ENCODE measurements at regions not wholly inside any gene's neighbourhood (a gene's known extent, or its start where the extent isn't known, plus 50 kb on each side); places are given as distances from the start of the nearest gene placed in this dataset.
A peak's percentile ranks its signal among the peaks of the same experiment; 100 is the strongest.

DNA sequence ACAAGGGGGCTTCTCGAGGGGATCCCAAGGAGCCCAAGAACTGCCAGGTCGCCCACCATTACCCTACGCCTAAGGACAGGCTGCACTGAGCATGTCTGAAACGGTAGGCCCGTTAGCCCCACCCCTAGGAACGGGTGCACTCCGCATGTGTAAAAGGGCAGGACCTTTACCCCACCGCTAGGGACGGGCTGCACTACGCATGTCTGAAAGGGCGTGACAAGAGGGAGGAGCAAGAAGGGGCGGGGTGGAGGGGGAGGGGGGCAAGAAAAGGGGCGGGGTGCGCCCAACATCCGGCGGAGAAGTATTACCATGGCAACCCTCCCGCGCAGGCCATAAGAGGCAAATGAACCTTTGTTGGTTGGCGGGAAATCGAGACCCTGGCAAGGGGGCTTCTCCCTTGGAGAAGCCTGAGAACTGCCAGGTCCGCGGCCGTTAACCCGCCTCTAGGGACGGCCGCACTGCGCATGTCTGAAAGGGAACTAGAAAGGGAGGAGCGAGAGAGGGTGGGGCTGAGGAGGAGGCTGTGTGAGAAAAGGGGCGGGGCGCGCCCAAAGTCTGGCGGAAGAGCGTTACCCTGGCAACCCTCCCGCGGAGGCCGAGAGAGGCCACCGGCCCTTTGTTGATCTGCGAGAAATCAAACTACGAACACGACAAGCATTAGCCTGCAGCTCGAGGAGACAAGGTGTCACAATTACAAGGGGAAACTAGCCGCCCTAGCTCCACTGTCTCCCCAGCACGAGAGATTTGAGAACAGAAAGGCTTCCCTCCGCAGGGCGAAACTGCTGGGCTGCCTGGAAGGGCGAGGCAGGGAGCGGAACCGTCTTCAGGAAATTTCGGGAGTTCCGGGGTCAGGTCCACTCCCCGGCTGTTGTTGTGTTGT is 2046.8 kb downstream of the TP53TG3F start (continued):
- TF ChIP-seq, protein P1, sequence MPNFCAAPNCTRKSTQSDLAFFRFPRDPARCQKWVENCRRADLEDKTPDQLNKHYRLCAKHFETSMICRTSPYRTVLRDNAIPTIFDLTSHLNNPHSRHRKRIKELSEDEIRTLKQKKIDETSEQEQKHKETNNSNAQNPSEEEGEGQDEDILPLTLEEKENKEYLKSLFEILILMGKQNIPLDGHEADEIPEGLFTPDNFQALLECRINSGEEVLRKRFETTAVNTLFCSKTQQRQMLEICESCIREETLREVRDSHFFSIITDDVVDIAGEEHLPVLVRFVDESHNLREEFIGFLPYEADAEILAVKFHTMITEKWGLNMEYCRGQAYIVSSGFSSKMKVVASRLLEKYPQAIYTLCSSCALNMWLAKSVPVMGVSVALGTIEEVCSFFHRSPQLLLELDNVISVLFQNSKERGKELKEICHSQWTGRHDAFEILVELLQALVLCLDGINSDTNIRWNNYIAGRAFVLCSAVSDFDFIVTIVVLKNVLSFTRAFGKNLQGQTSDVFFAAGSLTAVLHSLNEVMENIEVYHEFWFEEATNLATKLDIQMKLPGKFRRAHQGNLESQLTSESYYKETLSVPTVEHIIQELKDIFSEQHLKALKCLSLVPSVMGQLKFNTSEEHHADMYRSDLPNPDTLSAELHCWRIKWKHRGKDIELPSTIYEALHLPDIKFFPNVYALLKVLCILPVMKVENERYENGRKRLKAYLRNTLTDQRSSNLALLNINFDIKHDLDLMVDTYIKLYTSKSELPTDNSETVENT (CRISPR knock-in tag; IDR thresholded peaks at IDR 0.05): no peak
- peak in 1 of 2 experiments; percentile 54; a peak in 1 of 4 replicates for TF ChIP-seq MAZ (CRISPR knock-in tag; conservative IDR thresholded peaks at IDR 0.05 in 1 of 2, IDR thresholded peaks at IDR 0.05 in 1 of 2)
- TF ChIP-seq ZNF589 (CRISPR knock-in tag; IDR thresholded peaks at IDR 0.05; ENCODE audit: low read depth): no peak
- TF ChIP-seq CTCF (IDR thresholded peaks at IDR 0.05 in 2 of 3, conservative IDR thresholded peaks at IDR 0.05 in 1 of 3; ENCODE audit: insufficient read depth in 2 of 3, low read depth in 1 of 3, low read length in 3 of 3): 0 out of 6 replicates have a peak, but pooled peaks of 1 of the 3 experiments have one; percentile 7
- TF ChIP-seq, protein P2, sequence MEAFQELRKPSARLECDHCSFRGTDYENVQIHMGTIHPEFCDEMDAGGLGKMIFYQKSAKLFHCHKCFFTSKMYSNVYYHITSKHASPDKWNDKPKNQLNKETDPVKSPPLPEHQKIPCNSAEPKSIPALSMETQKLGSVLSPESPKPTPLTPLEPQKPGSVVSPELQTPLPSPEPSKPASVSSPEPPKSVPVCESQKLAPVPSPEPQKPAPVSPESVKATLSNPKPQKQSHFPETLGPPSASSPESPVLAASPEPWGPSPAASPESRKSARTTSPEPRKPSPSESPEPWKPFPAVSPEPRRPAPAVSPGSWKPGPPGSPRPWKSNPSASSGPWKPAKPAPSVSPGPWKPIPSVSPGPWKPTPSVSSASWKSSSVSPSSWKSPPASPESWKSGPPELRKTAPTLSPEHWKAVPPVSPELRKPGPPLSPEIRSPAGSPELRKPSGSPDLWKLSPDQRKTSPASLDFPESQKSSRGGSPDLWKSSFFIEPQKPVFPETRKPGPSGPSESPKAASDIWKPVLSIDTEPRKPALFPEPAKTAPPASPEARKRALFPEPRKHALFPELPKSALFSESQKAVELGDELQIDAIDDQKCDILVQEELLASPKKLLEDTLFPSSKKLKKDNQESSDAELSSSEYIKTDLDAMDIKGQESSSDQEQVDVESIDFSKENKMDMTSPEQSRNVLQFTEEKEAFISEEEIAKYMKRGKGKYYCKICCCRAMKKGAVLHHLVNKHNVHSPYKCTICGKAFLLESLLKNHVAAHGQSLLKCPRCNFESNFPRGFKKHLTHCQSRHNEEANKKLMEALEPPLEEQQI (IDR thresholded peaks at IDR 0.05): no peak
- TF ChIP-seq ZNF143 (CRISPR knock-in tag; IDR thresholded peaks at IDR 0.05): no peak
- TF ChIP-seq CCAR2 (IDR thresholded peaks at IDR 0.05; ENCODE audit: low read depth, low read length): no peak
- no peak for TF ChIP-seq BRD9 (IDR thresholded peaks at IDR 0.05; ENCODE audit: low read depth, partially characterized antibody)
- TF ChIP-seq ETV1 (tag; conservative IDR thresholded peaks at IDR 0.05; ENCODE audit: low read depth): no peak
- TF ChIP-seq ARID4B (CRISPR knock-in tag; IDR thresholded peaks at IDR 0.05): no peak
- TF ChIP-seq DPF2 (IDR thresholded peaks at IDR 0.05): no peak
- no peak for TF ChIP-seq GMEB1 (CRISPR knock-in tag; IDR thresholded peaks at IDR 0.05)
- 0 out of 2 replicates have a peak, but pooled peaks have one; percentile 5 for TF ChIP-seq ZFX (CRISPR knock-in tag; IDR thresholded peaks at IDR 0.05)

All from K562 (cell line).